Osteocyte (in vitro differentiated cells): ENCODE measurements at regions not wholly inside any gene's neighbourhood (a gene's known extent, or its start where the extent isn't known, plus 50 kb on each side); places are given as distances from the start of the nearest gene placed in this dataset.
"Not testable (repeated sequence)": the region's sequence is repeated elsewhere in the genome, so short reads cannot be mapped to it uniquely, and the experiment has no call there.

Experiments
- DNase-seq: peaks from one replicate; pipeline ENCODE4 v3.0.0; 2021; ENCODE audit warnings: mixed read lengths; ENCODE audit not compliant: unreplicated experiment; ENCODE audit errors: extremely low spot score
- H3K27ac Mint-ChIP-seq: one replicate; pipeline ENCODE4 v1.8.0; 2021; ENCODE audit warnings: mild to moderate bottlenecking, mixed read lengths; ENCODE audit not compliant: unreplicated experiment
- H3K27me3 Mint-ChIP-seq: one replicate; pipeline ENCODE4 v1.8.0; 2021; ENCODE audit warnings: mixed read lengths; ENCODE audit not compliant: unreplicated experiment
- H3K36me3 Mint-ChIP-seq: one replicate; pipeline ENCODE4 v1.8.0; 2021; ENCODE audit warnings: mixed read lengths; ENCODE audit not compliant: unreplicated experiment
- H3K4me1 Mint-ChIP-seq: one replicate; pipeline ENCODE4 v1.8.0; 2021; ENCODE audit warnings: mixed read lengths; ENCODE audit not compliant: unreplicated experiment
- H3K4me3 Mint-ChIP-seq: one replicate; pipeline ENCODE4 v1.8.0; 2021; ENCODE audit warnings: mild to moderate bottlenecking, moderate library complexity, mixed read lengths; ENCODE audit not compliant: unreplicated experiment
- H3K9me3 Mint-ChIP-seq: one replicate; pipeline ENCODE4 v1.8.0; 2021; ENCODE audit warnings: mixed read lengths; ENCODE audit not compliant: unreplicated experiment
- TF ChIP-seq, protein P1 (sequence below): fragments of 200-600 bp; sonication (generic); IDR thresholded peaks from 2 replicates; pipeline ENCODE4 v1.5.0; 2021; ENCODE audit warnings: antibody characterized with exemption, mild to moderate bottlenecking, moderate library complexity

DNA sequence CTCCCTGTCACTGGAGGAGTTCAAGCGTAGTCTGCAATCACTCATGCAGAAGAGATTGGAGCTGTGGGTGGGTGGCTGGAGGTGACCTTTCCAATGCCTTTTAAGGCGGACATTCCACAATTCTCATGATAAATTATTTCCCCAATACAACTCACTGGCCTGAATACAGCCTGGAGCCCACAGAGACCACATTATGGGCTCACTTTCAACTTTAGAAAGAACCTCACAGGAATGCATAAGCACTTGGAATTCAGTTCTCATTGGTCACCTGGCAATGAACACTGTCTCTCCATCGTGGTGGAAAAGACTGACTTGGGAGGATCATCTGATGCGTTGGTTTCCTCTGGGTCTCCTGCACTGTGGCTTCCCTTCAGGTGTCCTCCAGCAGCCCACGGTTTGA, 151.8 kb upstream of the KCND3 start:
- DNase-seq: no peak

DNA sequence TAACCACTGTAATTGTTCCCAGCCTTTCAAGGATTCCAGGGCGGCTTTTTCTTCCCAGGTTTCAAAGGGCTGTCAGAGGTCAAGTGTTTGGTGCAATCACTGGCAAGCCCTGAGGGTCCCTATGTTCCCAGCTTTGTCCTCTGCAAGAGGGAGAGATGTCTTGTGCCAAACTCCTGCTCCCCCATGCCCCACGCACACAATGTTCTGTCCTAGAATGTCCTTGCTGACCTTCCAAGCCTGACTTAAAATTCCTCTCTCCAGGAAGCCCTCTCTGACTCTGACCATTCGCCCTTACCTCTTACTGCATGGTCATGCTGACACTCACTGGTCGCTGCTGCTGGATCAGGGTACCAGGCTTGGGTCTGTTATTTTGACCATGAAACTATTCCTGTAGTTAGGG, 152.5 kb upstream of the KCND3 start:
- Mint-ChIP-seq H3K9me3 (no peaks in the 10 kb centered on the region), H3K4me1 (no peaks in the 10 kb centered on the region), H3K27ac (no peak overlapping the region), H3K36me3 (no peaks in the 10 kb centered on the region), H3K4me3 (no peak overlapping the region), H3K27me3 (no peaks in the 10 kb centered on the region)
- TF ChIP-seq, protein P1, sequence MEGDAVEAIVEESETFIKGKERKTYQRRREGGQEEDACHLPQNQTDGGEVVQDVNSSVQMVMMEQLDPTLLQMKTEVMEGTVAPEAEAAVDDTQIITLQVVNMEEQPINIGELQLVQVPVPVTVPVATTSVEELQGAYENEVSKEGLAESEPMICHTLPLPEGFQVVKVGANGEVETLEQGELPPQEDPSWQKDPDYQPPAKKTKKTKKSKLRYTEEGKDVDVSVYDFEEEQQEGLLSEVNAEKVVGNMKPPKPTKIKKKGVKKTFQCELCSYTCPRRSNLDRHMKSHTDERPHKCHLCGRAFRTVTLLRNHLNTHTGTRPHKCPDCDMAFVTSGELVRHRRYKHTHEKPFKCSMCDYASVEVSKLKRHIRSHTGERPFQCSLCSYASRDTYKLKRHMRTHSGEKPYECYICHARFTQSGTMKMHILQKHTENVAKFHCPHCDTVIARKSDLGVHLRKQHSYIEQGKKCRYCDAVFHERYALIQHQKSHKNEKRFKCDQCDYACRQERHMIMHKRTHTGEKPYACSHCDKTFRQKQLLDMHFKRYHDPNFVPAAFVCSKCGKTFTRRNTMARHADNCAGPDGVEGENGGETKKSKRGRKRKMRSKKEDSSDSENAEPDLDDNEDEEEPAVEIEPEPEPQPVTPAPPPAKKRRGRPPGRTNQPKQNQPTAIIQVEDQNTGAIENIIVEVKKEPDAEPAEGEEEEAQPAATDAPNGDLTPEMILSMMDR: no peak
- DNase-seq: no peak

More for the DNA sequence above, 151.8 kb upstream of the KCND3 start:
- Mint-ChIP-seq H3K36me3 (no peaks in the 10 kb centered on the region), H3K4me1 (no peaks in the 10 kb centered on the region), H3K4me3 (no peak overlapping the region), H3K27me3 (no peaks in the 10 kb centered on the region), H3K27ac (no peak overlapping the region), H3K9me3 (no peaks in the 10 kb centered on the region)
- TF ChIP-seq, protein P1: no peak

GRCh38 chr1:112143871-112144441, 154.5 kb upstream of the KCND3 start:
- DNase-seq: no peak
- Mint-ChIP-seq H3K27me3 (no peaks in the 10 kb centered on the region), H3K4me1 (no peaks in the 10 kb centered on the region), H3K4me3 (no peak overlapping the region), H3K27ac (no peak overlapping the region), H3K36me3 (no peaks in the 10 kb centered on the region), H3K9me3 (no peaks in the 10 kb centered on the region)
- TF ChIP-seq, protein P1: no peak

DNA sequence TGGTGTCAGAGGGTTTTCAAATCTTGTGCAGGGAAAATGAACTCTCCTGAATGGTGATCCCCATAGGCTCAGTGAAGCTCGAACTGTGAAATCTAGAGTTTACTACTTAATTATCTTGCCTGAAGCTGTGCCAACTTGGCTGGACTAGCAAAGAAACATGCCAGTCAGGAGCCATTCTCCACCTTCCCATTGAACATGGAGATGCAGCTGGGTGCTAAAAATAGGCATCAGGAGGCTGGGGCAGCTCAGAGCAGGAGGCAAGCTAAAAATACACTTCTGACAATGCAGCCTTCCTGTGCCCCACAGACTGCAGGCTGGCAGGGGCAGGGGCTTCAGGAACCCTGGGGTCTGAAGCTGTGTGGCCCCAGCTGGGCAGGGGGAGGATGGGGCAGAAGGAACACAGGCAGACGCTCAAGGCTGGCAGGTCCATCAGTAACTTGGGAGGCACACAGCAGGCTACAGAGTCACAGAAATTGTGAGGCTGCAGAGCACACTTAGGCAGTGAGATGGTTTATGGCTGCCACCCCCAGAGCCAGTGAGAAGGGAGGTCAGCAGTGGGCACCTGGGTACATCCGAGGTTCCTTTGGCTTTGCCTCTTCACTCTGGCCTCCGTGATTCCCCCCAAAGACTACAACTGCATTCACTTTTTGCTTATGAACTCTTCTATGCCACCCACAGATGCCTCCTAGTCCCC, 155.4 kb upstream of the KCND3 start:
- DNase-seq: no peak
- Mint-ChIP-seq H3K36me3 (no peaks in the 10 kb centered on the region), H3K4me3 (no peak overlapping the region), H3K4me1 (no peaks in the 10 kb centered on the region), H3K27ac (no peak overlapping the region), H3K9me3 (no peaks in the 10 kb centered on the region), H3K27me3 (no peaks in the 10 kb centered on the region)
- TF ChIP-seq, protein P1: no peak

- Mint-ChIP-seq H3K27me3 (no peaks in the 10 kb centered on the region), H3K27ac (no peak overlapping the region), H3K4me1 (no peaks in the 10 kb centered on the region), H3K9me3 (no peaks in the 10 kb centered on the region), H3K36me3 (no peaks in the 10 kb centered on the region), H3K4me3 (no peak overlapping the region)
- DNase-seq: no peak
- TF ChIP-seq, protein P1: no peak
Observed at GRCh38 chr1:112146201-112146715, 156.8 kb upstream of the KCND3 start.

DNA sequence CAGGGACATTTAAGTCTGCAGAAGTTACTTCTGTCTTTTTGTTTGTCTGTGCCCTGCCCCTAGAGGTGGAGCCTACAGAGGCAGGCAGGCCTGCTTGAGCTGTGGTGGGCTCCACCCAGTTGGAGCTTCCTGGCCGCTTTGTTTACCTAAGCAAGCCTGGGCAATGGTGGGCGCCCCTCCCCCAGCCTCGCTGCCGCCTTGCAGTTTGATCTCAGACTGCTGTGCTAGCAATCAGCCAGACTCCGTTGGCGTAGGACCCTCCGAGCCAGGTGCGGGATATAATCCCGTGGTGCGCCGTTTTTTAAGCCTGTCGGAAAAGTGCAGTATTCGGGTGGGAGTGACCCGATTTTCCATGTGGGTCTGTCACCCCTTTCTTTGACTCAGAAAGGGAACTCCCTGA, 170.7 kb upstream of the KCND3 start:
- H3K9me3 Mint-ChIP-seq, H3K4me1 Mint-ChIP-seq, H3K4me3 Mint-ChIP-seq, H3K36me3 Mint-ChIP-seq, H3K27me3 Mint-ChIP-seq, H3K27ac Mint-ChIP-seq, DNase-seq: not testable (repeated sequence)
